ENCODE measurements at regions not wholly inside any gene's neighbourhood (a gene's known extent, or its start where the extent isn't known, plus 50 kb on each side); places are given as distances from the start of the nearest gene placed in this dataset.
"Not testable (repeated sequence)": the region's sequence is repeated elsewhere in the genome, so short reads cannot be mapped to it uniquely, and the experiment has no call there.

- no peak for DNase-seq
- ATAC-seq = no peak
- Mint-ChIP-seq H3K4me1 (no peaks in the 10 kb centered on the region), H3K27me3 (no peaks in the 10 kb centered on the region), H3K9me3 (no peaks in the 10 kb centered on the region), H3K27ac (no peak overlapping the region), H3K4me3 (no peak overlapping the region)
Measured at GRCh38 chr10:9910446-9910845, 1107.2 kb upstream of the CELF2 start.

- Mint-ChIP-seq H3K4me3 (no peak overlapping the region), H3K27me3 (no peaks in the 10 kb centered on the region), H3K27ac (no peak overlapping the region), H3K4me1 (no peaks in the 10 kb centered on the region), H3K9me3 (no peaks in the 10 kb centered on the region)
- no peak for DNase-seq
- ATAC-seq = no peak
Measured at GRCh38 chr10:9911488-9911887, 1106.2 kb upstream of the CELF2 start.

- ATAC-seq = no peak
- Mint-ChIP-seq H3K4me1 (no peaks in the 10 kb centered on the region), H3K27ac (no peak overlapping the region), H3K4me3 (no peak overlapping the region), H3K9me3 (no peaks in the 10 kb centered on the region), H3K27me3 (no peaks in the 10 kb centered on the region)
- no peak for DNase-seq
Measured at GRCh38 chr10:9913876-9914514, 1103.7 kb upstream of the CELF2 start.

GRCh38 chr10:9921544-9921943 is 1096.1 kb upstream of the CELF2 start:
- Mint-ChIP-seq H3K27me3 (no peaks in the 10 kb centered on the region), H3K4me1 (no peaks in the 10 kb centered on the region), H3K9me3 (peaks cover 0 to 6% of the 10 kb centered on the region in 2 donors), H3K4me3 (no peak overlapping the region), H3K27ac (no peak overlapping the region)
- ATAC-seq (no peak), DNase-seq (no peak)

GRCh38 chr10:9922126-9922870 is 1095.4 kb upstream of the CELF2 start:
- no peaks in the 10 kb centered on the region for H3K27me3 Mint-ChIP-seq
- peaks cover 0 to 6% of the 10 kb centered on the region in 2 donors for H3K9me3 Mint-ChIP-seq
- ATAC-seq (no peak), DNase-seq (no peak)
- no peak overlapping the region for H3K27ac Mint-ChIP-seq
- H3K4me1 Mint-ChIP-seq = no peaks in the 10 kb centered on the region
- H3K4me3 Mint-ChIP-seq = no peak overlapping the region

- DNase-seq = no peak
- Mint-ChIP-seq H3K27me3 (no peaks in the 10 kb centered on the region), H3K4me1 (no peaks in the 10 kb centered on the region), H3K4me3 (no peak overlapping the region), H3K27ac (no peak overlapping the region), H3K9me3 (peaks cover 0 to 12% of the 10 kb centered on the region in 2 donors)
- ATAC-seq = no peak
Measured at GRCh38 chr10:9926003-9926402, 1091.7 kb upstream of the CELF2 start.

GRCh38 chr10:9926881-9927280 is 1090.8 kb upstream of the CELF2 start:
- no peak for ATAC-seq
- no peaks in the 10 kb centered on the region for H3K4me1 Mint-ChIP-seq
- DNase-seq = no peak
- H3K4me3 Mint-ChIP-seq = no peak overlapping the region
- H3K27ac Mint-ChIP-seq = no peak overlapping the region
- no peaks in the 10 kb centered on the region for H3K27me3 Mint-ChIP-seq
- H3K9me3 Mint-ChIP-seq = peaks cover 0 to 14% of the 10 kb centered on the region in 2 donors

- H3K9me3 Mint-ChIP-seq = no peaks in the 10 kb centered on the region
- no peak overlapping the region for H3K27ac Mint-ChIP-seq
- H3K27me3 Mint-ChIP-seq = no peaks in the 10 kb centered on the region
- ATAC-seq (no peak), DNase-seq (no peak)
- no peaks in the 10 kb centered on the region for H3K4me1 Mint-ChIP-seq
- H3K4me3 Mint-ChIP-seq = no peak overlapping the region
Measured at GRCh38 chr10:9939716-9940115, 1078.0 kb upstream of the CELF2 start.

GRCh38 chr10:9944690-9945089 is 1073.0 kb upstream of the CELF2 start:
- Mint-ChIP-seq H3K4me1 (no peaks in the 10 kb centered on the region), H3K27ac (no peak overlapping the region)

GRCh38 chr10:9950070-9950469 is 1067.6 kb upstream of the CELF2 start:
- no peak for DNase-seq
- H3K27me3 Mint-ChIP-seq = no peaks in the 10 kb centered on the region
- H3K27ac Mint-ChIP-seq = no peak overlapping the region
- no peak overlapping the region for H3K4me3 Mint-ChIP-seq
- H3K4me1 Mint-ChIP-seq = no peaks in the 10 kb centered on the region
- peaks cover 0 to 5% of the 10 kb centered on the region in 2 donors for H3K9me3 Mint-ChIP-seq
- ATAC-seq = no peak

More at GRCh38 chr10:9944690-9945089, 1073.0 kb upstream of the CELF2 start:
- H3K27me3 Mint-ChIP-seq = no peaks in the 10 kb centered on the region
- no peak for ATAC-seq
- no peak overlapping the region for H3K4me3 Mint-ChIP-seq
- H3K9me3 Mint-ChIP-seq = peaks cover 0 to 5% of the 10 kb centered on the region in 2 donors
- DNase-seq = no peak

- Mint-ChIP-seq H3K27me3 (no peaks in the 10 kb centered on the region), H3K27ac (no peak overlapping the region), H3K4me3 (no peak overlapping the region), H3K9me3 (peaks cover 0 to 3% of the 10 kb centered on the region in 2 donors), H3K4me1 (no peaks in the 10 kb centered on the region)
- DNase-seq (no peak), ATAC-seq (no peak)
Measured at GRCh38 chr10:9951481-9952257, 1066.0 kb upstream of the CELF2 start.

GRCh38 chr10:9957351-9957750 is 1060.3 kb upstream of the CELF2 start:
- Mint-ChIP-seq H3K27ac (no peak overlapping the region), H3K9me3 (peaks cover 6 to 7% of the 10 kb centered on the region in 2 donors), H3K4me3 (no peak overlapping the region), H3K4me1 (no peaks in the 10 kb centered on the region), H3K27me3 (no peaks in the 10 kb centered on the region)
- no peak for DNase-seq
- no peak for ATAC-seq

- not testable (repeated sequence) for H3K27me3 Mint-ChIP-seq, H3K4me3 Mint-ChIP-seq, H3K9me3 Mint-ChIP-seq, H3K4me1 Mint-ChIP-seq, H3K27ac Mint-ChIP-seq, DNase-seq, ATAC-seq
Measured at GRCh38 chr10:9957876-9958275, 1059.8 kb upstream of the CELF2 start.

GRCh38 chr10:9965341-9965740 is 1052.3 kb upstream of the CELF2 start:
- DNase-seq = no peak
- ATAC-seq = no peak
- no peaks in the 10 kb centered on the region for H3K4me1 Mint-ChIP-seq
- no peaks in the 10 kb centered on the region for H3K27me3 Mint-ChIP-seq
- no peaks in the 10 kb centered on the region for H3K9me3 Mint-ChIP-seq
- no peak overlapping the region for H3K4me3 Mint-ChIP-seq
- no peak overlapping the region for H3K27ac Mint-ChIP-seq

- peaks cover 11 to 12% of the 10 kb centered on the region in 2 donors for H3K9me3 Mint-ChIP-seq
- H3K4me1 Mint-ChIP-seq = no peaks in the 10 kb centered on the region
Measured at GRCh38 chr10:9986786-9987185, 1030.9 kb upstream of the CELF2 start.

GRCh38 chr10:9987197-9987596 is 1030.5 kb upstream of the CELF2 start:
- no peak for ATAC-seq
- no peak overlapping the region for H3K27ac Mint-ChIP-seq
- no peaks in the 10 kb centered on the region for H3K27me3 Mint-ChIP-seq
- peaks cover 11 to 12% of the 10 kb centered on the region in 2 donors for H3K9me3 Mint-ChIP-seq
- no peaks in the 10 kb centered on the region for H3K4me1 Mint-ChIP-seq
- H3K4me3 Mint-ChIP-seq = no peak overlapping the region
- DNase-seq = no peak

More at GRCh38 chr10:9986786-9987185, 1030.9 kb upstream of the CELF2 start:
- no peak for ATAC-seq
- Mint-ChIP-seq H3K4me3 (no peak overlapping the region), H3K27ac (no peak overlapping the region), H3K27me3 (no peaks in the 10 kb centered on the region)
- DNase-seq = no peak
